Ascending aorta (tissue), 2 donors: ENCODE measurements at regions not wholly inside any gene's neighbourhood (a gene's known extent, or its start where the extent isn't known, plus 50 kb on each side); places are given as distances from the start of the nearest gene placed in this dataset.

Experiments
- DNase-seq, 2 donors: peaks; one replicate each; pipeline ENCODE4 v3.0.0-alpha.2; 2019; ENCODE audit warnings: low spot score in 2 of 2
- H3K27ac ChIP-seq, 2 donors: fragments of 200-600 bp; sonication (generic); one replicate each; pipeline ENCODE4 v1.5.1; 2016 to 2017; ENCODE audit warnings: mild to moderate bottlenecking in 1 of 2
- H3K27me3 ChIP-seq: fragments of 200-600 bp; sonication (generic); one replicate; pipeline ENCODE4 v1.5.1; 2017
- H3K36me3 ChIP-seq, 2 donors: fragments of 200-600 bp; sonication (generic); one replicate each; pipeline ENCODE4 v1.5.1; 2016
- H3K4me1 ChIP-seq, 2 donors: fragments of 200-600 bp; sonication (generic); one replicate each; pipeline ENCODE4 v1.5.1; 2016 to 2017; ENCODE audit warnings: mild to moderate bottlenecking in 1 of 2
- H3K4me3 ChIP-seq, 2 donors: fragments of 200-600 bp; sonication (generic); one replicate each; pipeline ENCODE4 v1.5.1; 2016 to 2017; ENCODE audit warnings: mild to moderate bottlenecking in 1 of 2
- H3K9me3 ChIP-seq, 2 donors: fragments of 200-600 bp; sonication (generic); one replicate each; pipeline ENCODE4 v1.5.1; 2016
- intact Hi-C: fragments of 100-400 bp; cut with DNase I; formaldehyde crosslinking; loops from one replicate; pipeline ENCODE4 v1.15.1; 2023
- TF ChIP-seq, protein P1 (sequence below), 3 experiments: fragments of 200-600 bp in 2 of 3; fragments of 450-650 bp in 1 of 3; sonication (generic) in 2 of 3; IDR thresholded peaks; one replicate each; pipeline ENCODE4 v1.5.1; 2016 to 2019; ENCODE audit warnings: antibody characterized with exemption in 3 of 3, mild to moderate bottlenecking in 1 of 3, moderate library complexity in 1 of 3

DNA sequence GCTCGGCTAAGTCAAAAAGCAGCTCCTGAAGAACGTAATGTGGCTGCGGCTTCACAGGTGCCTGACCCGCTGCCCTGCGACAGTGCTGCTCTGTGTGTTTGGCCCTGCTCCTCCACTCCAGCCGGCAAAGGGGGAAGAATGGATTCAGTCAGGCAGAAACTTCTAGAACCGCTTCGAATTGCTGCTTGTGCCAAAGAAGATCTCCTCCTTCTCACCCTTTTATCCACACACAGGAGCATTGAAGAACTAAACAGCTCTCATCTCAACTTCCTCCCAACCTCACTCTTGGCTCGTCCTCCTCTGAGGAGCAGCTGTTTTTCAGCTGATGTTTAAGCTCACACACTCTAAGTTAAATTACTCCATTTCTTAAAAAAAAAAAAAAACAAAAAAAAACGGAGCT, 651.4 kb downstream of the INHBA start:
- intact Hi-C loops = no loop called here
- H3K4me3 ChIP-seq = no peak overlapping the region
- TF ChIP-seq, protein P1, sequence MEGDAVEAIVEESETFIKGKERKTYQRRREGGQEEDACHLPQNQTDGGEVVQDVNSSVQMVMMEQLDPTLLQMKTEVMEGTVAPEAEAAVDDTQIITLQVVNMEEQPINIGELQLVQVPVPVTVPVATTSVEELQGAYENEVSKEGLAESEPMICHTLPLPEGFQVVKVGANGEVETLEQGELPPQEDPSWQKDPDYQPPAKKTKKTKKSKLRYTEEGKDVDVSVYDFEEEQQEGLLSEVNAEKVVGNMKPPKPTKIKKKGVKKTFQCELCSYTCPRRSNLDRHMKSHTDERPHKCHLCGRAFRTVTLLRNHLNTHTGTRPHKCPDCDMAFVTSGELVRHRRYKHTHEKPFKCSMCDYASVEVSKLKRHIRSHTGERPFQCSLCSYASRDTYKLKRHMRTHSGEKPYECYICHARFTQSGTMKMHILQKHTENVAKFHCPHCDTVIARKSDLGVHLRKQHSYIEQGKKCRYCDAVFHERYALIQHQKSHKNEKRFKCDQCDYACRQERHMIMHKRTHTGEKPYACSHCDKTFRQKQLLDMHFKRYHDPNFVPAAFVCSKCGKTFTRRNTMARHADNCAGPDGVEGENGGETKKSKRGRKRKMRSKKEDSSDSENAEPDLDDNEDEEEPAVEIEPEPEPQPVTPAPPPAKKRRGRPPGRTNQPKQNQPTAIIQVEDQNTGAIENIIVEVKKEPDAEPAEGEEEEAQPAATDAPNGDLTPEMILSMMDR (IDR thresholded peaks at IDR 0.05) = no peak
- no peaks in the 10 kb centered on the region for H3K9me3 ChIP-seq
- no peak for DNase-seq
- no peaks in the 10 kb centered on the region for H3K27me3 ChIP-seq
- H3K4me1 ChIP-seq = no peaks in the 10 kb centered on the region
- H3K27ac ChIP-seq = no peak overlapping the region
- no peaks in the 10 kb centered on the region for H3K36me3 ChIP-seq

DNA sequence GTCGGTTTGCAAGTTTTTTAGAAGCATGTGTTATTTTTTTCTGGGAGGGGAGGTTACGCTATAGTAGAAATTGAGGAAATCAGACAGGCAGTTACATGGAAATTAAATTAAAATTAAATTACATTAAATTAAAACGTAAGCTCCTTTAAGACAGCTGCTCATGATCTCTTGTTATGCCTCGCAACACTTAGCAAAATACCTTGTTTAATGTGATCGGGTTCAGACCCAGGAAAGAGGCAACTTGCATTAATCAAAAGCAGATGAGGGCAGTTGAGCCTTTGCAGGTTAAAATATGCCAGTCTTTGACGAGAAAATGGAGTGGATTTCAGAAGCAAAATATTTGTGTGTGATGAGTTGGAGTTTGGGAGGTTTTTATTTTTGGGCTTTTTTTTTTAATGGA, 651.8 kb downstream of the INHBA start:
- TF ChIP-seq, protein P1 (IDR thresholded peaks at IDR 0.05) = no peak
- H3K27ac ChIP-seq = no peak overlapping the region
- no peak overlapping the region for H3K4me3 ChIP-seq
- no peak for DNase-seq
- no peaks in the 10 kb centered on the region for H3K4me1 ChIP-seq
- no peaks in the 10 kb centered on the region for H3K36me3 ChIP-seq
- intact Hi-C loops = no loop called here
- H3K27me3 ChIP-seq = no peaks in the 10 kb centered on the region
- H3K9me3 ChIP-seq = no peaks in the 10 kb centered on the region

DNA sequence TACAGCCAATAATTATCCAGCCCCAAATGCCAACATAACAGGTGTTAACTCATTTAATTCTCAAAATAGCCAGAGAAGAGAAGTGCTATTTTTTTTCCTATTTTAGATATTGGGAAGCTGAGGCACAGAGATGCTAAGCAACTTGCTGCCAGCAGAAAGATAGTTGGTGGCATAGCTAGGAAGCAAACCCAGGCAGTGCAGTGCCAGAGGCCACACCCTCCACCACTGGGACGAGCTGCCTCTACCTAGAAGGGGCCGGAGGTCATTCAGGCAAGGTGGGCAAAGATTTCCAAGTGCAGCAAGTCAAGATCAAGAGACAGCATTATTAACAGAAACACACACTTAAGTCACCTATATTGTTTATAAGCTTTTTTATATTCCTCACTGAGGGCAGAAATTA, 654.1 kb downstream of the INHBA start:
- DNase-seq = no peak
- H3K4me1 ChIP-seq = no peaks in the 10 kb centered on the region
- no peaks in the 10 kb centered on the region for H3K9me3 ChIP-seq
- H3K4me3 ChIP-seq = no peak overlapping the region
- H3K27me3 ChIP-seq = no peaks in the 10 kb centered on the region
- H3K27ac ChIP-seq = no peak overlapping the region
- TF ChIP-seq, protein P1 (IDR thresholded peaks at IDR 0.05) = no peak
- intact Hi-C loops = no loop called here
- no peaks in the 10 kb centered on the region for H3K36me3 ChIP-seq

DNA sequence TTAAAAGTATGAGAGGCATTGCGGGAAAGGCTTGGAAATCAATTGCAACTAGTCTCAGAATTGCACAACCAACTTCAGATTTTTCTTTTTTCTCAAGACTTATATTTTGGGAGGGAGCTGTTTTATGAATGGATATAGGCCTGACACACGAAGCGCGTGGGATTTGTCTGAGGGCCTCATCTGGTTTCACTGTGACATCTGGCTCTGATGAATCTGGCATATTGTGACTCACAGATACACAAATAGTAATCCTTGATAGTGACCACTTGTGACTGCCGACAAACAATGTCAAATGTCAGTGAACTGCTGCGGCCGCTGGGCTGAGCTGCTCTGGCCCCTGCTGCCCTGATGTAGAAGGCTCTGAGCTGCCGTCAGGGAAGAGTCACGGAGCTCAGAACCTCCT, 655.1 kb downstream of the INHBA start:
- no peaks in the 10 kb centered on the region for H3K4me1 ChIP-seq
- no peak overlapping the region for H3K27ac ChIP-seq
- no peaks in the 10 kb centered on the region for H3K27me3 ChIP-seq
- TF ChIP-seq, protein P1 (IDR thresholded peaks at IDR 0.05) = no peak
- intact Hi-C loops = no loop called here
- DNase-seq = no peak
- H3K9me3 ChIP-seq = no peaks in the 10 kb centered on the region
- no peak overlapping the region for H3K4me3 ChIP-seq
- H3K36me3 ChIP-seq = no peaks in the 10 kb centered on the region

DNA sequence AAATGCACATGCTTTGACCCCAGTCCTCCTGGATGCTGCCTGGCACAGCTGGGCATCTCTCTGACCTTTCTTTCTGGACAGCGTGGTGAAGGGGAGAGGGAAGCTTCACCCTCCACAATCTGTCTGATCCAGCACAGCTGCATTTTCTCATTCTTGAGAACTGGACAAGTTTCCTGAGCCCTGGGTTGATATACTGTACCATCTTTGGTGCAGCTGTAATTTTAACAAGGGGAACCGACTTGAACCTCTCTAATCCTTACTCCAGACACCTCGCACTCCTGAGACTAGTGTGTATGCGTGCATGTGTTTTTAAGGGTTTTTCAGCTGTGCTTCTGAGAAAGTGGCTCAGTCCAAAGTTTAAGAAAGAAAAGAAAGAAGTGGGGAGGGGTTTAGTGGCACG, 655.7 kb downstream of the INHBA start:
- TF ChIP-seq, protein P1 (IDR thresholded peaks at IDR 0.05) = no peak
- H3K4me1 ChIP-seq = no peaks in the 10 kb centered on the region
- intact Hi-C loops = no loop called here
- H3K4me3 ChIP-seq = no peak overlapping the region
- H3K27ac ChIP-seq = no peak overlapping the region
- no peaks in the 10 kb centered on the region for H3K36me3 ChIP-seq
- H3K9me3 ChIP-seq = no peaks in the 10 kb centered on the region
- H3K27me3 ChIP-seq = no peaks in the 10 kb centered on the region
- no peak for DNase-seq

DNA sequence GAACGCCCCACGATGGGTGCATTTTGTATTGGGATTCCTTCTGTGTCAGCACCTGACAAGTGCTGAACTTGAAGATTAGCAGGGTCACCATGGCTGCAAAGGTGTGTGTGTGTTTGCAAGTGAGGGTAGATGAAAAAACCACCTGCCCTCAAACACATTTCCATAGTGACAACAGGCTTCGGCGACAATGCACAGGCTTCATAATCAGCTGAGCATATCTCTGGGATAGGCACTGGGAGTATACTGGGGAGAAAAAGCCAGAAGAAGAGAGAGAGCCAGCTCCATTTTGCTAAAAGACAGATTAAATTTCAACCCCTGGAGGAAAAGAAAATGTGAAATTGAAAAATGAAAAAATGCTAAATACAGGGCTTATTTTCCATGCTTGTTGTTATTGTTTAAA, 656.1 kb downstream of the INHBA start:
- DNase-seq = no peak
- no peaks in the 10 kb centered on the region for H3K4me1 ChIP-seq
- H3K27ac ChIP-seq = no peak overlapping the region
- H3K4me3 ChIP-seq = no peak overlapping the region
- intact Hi-C loops = no loop called here
- no peaks in the 10 kb centered on the region for H3K9me3 ChIP-seq
- TF ChIP-seq, protein P1 (IDR thresholded peaks at IDR 0.05) = no peak
- H3K36me3 ChIP-seq = no peaks in the 10 kb centered on the region
- H3K27me3 ChIP-seq = no peaks in the 10 kb centered on the region
